NCI-H748 treated with DMSO at 0.1 percent for 48 hours (cell line): ENCODE measurements at regions not wholly inside any gene's neighbourhood (a gene's known extent, or its start where the extent isn't known, plus 50 kb on each side); places are given as distances from the start of the nearest gene placed in this dataset.
"Not testable (repeated sequence)": the region's sequence is repeated elsewhere in the genome, so short reads cannot be mapped to it uniquely, and the experiment has no call there.

ENCODE experiments used
- DNase-seq: peaks from one replicate; lab custom pipeline; 2025; lab: John Stamatoyannopoulos, UW

DNA sequence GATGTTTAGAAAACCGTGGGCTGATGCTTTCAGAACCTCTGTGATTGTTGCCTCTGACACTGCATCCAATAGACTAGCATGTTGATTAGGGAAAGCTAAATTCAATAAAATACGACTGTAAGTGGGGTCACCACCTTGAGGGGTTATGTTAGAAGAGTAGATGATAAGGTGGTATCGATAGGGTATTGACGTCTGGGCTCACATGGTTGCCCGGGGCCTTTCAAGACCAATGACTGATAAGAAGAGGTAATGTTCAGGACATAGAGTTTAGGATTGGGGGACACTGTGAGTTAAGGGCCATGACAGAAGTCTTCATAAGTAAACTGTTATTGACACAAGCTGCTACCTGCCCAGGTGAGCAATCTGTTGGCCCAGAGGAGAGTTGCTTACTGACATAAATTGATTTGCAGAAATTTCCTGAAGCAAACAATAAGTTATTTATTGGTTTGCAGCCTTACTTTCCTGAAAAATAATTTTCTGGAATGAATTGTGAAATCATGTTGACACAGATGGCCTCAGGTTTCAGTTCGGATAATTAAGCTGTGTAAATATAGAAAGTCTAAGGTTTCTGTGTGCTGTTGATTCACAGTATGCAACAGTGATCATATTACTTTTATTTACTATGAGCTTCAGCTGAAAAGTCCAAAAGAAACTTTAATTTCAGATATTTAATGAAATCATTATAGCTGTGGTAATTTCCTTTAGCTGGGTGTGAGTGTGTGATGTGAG lies 289.9 kb upstream of the PRSS16 start:
- peak; percentile 65 for DNase-seq

DNA sequence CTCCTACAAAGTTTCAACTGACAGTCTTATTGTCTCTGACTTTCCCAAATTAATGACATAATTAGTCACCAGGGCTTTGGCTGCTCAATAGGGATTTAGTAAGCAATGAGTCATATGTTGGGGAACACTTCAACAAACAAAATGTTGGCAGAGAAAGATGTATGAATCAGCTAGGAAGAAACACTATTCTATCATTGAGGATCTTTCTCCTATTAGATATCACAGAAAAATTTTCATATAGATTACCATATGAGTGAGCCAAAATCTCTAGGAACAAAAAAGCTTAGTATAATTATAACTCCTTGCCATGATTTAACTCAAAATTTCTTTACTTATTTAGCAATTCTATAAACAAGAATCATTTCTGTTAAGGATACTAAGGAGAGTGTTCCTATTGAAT lies 286.3 kb upstream of the PRSS16 start:
- DNase-seq: not testable (repeated sequence)

DNA sequence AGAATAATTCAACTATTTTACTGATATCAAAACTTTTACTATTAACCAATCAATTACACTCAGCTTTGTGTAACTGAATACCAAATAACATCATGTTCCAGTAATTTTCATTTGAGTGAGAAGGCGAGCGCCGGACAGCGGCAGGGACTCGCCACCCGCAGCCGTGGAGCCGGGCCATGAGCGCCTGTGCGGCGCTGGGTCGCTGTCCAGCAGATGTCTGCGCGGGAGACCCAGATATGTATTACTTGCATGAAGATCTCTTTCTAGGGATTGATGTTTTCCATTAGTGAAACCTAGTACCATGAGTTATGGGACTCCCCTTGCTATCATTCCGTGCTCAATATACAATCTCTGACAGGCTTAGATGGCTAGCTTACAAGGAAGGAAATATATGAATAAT lies 245.1 kb upstream of the PRSS16 start:
- DNase-seq: no peak

DNA sequence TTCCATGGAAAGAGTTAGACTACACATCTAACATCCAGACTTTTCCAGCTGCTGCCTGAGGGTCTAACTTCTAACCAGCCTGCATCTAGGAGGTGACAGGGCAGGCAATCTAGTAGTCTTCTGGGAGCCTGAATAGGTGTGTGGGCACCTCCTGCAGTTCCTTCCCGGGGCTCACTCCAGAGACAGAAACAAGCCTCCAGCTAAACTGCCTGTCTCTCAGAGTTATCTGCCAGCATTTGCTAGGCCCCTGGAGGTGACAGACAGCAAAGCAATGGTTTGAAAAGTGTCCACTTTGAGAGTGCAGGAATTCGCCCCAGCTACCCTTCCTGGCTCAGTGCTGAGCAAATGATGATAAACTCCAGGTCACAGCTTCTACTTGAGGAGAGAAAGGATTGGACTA lies 240.5 kb upstream of the PRSS16 start:
- DNase-seq: no peak

DNA sequence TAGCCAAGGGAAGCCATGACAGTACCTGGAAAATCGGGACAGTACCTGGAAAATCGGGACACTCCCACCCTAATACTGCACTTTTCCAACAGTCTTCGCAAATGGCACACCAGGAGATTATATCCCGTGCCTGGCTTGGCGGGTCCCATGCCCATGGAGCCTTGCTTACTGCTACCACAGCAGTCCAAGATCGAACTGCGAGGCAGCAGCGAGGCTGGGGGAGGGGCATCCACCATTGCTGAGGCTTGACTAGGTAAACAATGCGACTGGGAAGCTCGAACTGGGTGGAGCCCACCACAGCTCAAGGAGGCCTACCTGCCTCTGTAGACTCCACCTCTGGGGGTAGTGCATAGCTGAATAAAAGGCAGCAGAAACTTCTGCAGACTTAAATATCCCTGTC lies 238.9 kb upstream of the PRSS16 start:
- not testable (repeated sequence) for DNase-seq

DNA sequence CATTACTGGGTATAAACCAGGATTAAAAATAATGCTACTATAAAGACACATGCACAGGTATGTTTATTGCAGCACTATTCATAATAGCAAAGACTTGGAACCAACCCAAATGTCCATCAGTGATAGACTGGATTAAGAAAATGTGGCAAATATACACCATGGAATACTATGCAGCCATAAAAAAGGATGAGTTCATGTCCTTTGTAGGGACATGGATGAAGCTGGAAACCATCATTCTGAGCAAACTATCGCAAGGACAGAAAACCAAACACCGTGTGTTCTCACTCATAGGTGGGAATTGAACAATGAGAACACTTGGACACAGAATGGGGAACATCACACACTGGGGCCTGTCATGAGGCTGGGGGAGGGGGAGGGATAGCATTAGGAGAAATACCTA lies 233.4 kb upstream of the PRSS16 start:
- not testable (repeated sequence) for DNase-seq

DNA sequence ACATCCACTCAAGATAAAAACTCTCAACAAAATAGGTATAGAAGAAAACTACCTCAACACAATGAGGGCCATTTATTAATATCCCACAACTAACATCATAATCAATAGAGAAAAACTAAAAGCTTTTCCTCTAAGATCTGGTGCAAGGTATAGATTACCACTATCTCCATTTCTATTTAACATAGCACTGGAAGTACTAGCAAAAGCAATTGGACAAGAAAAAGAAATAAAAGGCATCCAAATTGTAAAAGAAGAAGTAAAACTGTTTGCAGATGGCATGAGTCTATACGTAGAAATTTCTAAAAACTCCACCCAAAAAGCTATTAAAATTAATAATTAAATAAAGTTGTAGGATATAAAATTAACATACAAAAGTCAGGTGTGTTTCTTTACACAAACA lies 230.8 kb upstream of the PRSS16 start:
- DNase-seq: no peak

DNA sequence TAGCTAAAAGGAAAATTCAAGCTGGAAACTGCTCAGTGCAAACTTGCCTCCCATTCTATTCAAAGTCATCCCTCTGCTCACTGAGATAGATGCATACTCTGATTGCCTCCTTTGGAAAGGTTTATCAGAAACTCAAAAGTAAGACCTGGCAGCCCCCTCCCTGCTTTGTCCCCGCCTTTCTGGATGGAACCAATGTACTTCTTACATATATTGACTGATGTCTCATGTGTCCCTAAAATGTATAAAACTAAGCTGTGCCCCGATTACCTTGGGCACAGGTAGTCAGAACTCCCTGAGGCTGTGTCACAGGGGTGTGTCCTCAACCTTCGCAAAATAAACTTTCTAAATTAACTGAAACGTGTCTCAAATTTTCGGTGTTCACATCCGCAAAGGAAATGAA lies 229.1 kb upstream of the PRSS16 start:
- peak; percentile 62 for DNase-seq

DNA sequence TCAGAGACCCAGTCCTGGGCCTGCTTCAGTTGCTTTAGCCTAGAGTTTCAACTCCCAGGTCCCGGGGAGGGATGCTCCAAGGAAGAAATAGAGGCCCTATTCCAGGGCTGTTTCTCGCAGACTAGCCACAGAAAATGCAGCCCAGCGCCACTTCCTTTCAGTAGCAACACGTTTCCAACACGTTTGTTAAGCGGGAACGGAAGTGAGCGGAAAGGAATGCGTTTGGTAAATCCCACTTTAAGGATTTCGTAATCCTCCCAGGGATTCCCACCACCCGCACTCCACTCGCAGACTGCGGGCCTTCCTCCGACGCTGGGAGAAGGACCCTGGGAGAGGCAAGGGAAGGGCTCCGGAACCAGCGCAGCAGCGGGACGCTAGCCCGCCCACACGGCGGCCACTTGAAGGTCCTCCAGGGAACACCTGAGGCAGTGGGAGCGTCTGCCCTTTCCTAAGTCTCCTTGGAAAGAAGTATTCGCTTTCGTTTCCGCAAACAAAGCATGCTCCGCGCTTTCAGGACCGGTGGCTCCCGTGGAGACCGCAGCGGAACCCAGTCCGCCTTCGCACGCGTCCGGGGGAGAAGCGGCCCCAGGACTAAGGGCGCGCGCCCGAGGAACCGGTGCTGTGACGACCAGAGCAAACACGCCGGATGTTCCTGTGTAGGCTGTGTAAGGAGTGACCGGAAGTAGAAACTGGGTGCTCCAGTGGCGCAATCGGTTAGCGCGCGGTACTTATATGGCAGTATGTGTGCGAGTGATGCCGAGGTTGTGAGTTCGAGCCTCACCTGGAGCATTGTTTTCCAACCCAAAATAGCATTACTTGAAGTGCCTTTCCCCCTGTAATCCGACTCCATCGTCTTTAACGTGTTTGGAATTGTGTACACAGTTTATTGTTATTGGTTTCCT lies 227.6 kb upstream of the PRSS16 start:
- peak; percentile 94 for DNase-seq

DNA sequence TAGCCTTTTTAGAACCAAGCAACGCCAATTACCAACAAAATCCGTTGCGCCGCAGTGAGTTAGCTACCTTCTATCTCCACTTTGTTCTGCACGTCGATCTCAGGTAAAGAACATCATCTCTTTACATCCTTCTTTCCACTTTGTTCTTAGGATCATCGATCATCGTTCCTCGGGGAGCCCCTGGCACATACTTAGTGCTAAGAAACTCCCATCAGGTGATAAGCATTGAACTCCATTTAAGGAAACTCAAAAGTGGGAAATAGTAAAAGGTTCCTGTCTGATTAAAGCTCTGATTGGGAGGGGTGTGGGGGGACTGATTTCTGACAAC lies 227.0 kb upstream of the PRSS16 start:
- DNase-seq: no peak

DNA sequence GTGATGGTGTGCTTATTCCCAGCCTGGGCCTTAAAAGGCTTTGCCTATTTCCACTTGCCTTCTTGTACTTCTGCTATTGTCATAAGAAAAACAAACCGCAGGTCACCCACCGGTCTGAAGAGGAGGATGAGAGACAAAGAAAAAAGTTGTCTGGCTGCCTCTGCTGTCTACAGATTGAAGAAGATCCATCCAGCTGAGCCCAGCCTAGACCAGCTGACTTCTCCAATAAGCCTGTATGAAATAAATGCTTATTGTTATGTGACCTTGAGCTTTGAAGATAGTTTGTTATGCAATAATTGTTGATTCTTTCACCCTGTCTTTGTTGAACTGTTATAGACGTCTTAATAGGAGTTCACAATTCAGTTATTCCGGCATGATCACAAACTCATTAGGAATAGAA lies 223.8 kb upstream of the PRSS16 start:
- DNase-seq: no peak

DNA sequence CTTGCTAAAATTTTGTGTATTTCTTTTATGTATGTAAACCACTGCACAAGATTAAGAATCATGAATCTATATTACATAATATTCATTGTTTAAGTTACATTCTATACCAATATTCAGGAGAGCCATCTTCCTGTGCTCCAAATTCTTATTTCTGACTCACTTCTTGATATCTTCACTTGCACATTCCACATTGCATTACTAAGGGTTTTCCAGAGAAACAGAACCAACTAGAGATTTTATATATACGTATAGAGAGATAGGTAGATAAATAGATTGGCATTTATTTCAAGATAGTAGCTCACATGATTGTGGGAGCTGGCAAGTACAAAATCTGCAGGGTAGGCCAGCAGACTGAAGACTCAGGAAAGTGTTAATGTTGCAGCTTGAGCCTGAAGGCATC lies 222.2 kb upstream of the PRSS16 start:
- no peak for DNase-seq

DNA sequence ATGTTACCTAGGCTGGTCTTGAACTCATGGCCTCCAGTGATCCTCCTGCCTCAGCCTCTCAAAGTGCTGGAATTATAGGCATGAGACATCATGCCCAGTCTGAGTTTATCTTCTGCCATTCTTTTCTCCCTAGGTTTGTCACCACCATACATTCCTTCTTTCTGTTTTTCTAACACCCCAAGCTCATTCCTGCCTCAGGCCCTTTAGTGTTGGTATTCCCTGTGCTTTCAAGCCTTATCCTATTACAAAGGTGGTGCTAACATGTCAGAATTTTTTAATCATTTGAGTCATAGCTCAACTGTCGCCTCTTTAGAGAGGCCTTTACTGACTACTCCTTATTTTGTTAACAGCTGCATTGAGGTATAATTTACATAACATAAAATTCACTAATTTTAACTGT lies 221.1 kb upstream of the PRSS16 start:
- no peak for DNase-seq

DNA sequence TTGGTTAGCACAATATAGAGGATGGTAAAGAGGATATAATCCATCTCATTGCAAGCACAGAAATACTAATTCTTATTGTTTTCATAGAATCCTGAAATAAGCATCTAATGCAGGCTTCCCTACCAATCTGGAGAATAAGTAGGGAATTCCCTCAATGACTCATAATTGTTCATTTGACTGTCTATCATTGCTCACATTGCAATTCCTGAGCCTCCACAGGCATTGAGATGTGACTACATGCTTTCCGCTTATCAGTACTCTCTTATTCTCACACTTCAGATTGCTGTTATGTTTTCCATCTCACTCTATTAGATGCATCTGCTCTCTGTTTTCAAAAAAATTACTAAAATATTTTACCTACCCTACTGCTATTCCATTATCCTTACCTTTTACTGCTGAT lies 216.2 kb upstream of the PRSS16 start:
- DNase-seq: no peak

DNA sequence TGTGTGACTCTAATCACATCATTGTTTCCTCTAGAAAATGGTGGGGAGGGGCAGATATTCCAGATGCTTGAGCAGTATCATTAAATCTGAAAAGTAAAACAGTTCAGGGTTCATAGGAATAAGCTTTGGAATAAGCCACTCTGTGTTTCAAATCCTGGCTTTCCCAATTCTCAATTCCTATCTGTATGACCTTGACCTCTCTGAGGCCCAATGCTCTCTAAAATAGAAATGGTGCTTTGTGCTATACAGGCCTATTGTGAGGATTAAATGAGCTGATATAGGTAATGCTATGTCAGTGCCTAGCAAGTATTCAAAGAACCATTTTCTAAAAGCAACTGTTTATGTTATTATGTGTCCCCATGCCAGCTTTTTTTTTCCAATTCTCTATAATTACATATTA lies 209.0 kb upstream of the PRSS16 start:
- DNase-seq: no peak

DNA sequence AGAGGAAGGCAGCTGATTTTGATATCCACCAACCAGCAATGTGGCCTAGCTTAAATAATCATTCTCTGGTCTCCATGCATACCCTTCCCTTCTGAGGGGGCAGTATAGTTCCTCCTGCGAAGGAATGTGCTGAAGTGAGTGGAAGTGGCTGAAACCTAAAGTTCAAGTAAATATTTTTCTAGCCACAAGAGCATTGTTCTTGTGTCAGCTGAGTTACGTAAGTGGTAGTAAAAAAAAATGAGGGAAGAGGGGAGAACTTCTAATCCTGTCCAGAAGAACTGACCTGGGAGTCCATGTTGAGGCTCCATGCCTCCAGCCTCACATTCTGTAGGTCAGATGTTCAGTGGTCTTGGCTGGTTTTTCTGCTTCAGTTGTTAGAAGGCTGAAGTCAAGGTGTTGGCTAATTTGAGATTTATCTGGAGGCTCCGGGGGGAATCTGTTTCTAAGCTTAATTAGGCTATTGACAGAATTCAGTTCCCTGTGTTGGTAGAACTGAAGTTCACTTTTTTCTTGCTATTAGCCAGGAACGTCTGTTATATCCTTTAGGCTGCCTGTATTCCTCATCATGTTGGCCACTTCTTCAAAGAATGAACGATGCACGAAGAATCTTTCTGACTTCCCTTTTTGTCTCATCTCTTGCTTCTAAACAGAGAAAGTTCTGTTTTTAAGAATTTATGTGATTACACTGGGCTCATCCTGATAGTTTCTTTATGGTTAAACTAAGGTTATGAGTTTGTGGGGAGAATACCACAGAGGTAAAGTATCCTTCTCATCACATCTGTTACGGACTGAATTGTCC lies 207.1 kb upstream of the PRSS16 start:
- DNase-seq: no peak

DNA sequence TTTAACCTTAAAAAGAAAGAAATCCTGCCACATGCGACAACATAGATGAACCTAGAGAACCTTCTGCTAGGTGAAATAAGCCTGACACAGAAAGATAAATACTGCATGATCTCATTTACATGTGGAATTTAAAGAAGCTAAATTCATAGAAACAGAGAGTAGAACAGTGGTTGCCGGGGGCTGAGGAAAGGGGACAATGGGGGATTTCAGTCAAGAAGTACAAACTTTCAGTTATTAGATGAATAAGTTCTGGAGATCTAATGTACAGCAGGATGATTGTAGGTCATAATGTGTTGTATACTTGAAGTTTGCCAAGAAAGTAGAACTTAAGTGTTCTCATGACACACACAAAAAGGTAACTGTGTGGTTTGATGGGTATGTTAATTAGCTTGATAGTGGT lies 204.3 kb upstream of the PRSS16 start:
- DNase-seq: no peak

DNA sequence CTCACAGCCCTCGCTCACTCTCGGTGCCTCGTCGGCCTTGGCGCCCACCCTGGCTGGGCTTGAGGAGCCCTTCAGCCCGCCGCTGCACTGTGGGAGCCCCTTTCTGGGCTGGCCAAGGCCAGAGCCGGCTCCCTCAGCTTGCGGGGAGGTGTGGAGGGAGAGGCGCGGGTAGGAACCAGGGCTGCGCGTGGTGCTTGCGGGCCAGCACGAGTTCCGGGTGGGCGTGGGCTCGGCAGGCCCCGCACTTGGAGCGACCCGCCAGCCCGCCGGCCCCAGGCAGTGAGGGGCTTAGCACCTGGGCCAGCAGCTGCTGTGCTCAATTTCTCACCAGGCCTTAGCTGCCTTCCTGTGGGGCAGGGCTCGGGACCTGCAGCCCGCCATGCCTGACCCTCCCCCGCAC lies 202.4 kb upstream of the PRSS16 start:
- not testable (repeated sequence) for DNase-seq

DNA sequence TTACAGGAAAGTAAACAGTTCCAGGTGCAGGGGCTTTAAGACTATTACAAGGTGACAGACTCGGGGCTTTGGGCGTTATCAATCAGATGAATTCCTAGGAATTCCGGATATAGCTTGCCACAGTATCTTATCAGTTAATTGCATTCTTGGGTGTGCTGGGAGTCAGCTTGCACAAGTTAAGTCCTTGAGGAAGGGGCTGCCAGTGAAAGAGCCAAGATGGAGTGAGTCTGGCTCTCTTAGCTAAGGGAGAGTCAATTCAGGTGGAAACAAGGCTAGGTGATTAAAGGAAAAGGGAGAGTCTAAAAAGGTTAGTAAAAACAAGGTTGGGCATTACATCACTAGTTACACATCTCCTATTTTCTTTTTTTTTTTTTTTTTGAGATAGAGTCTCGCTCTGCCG lies 199.8 kb upstream of the PRSS16 start:
- not testable (repeated sequence) for DNase-seq

DNA sequence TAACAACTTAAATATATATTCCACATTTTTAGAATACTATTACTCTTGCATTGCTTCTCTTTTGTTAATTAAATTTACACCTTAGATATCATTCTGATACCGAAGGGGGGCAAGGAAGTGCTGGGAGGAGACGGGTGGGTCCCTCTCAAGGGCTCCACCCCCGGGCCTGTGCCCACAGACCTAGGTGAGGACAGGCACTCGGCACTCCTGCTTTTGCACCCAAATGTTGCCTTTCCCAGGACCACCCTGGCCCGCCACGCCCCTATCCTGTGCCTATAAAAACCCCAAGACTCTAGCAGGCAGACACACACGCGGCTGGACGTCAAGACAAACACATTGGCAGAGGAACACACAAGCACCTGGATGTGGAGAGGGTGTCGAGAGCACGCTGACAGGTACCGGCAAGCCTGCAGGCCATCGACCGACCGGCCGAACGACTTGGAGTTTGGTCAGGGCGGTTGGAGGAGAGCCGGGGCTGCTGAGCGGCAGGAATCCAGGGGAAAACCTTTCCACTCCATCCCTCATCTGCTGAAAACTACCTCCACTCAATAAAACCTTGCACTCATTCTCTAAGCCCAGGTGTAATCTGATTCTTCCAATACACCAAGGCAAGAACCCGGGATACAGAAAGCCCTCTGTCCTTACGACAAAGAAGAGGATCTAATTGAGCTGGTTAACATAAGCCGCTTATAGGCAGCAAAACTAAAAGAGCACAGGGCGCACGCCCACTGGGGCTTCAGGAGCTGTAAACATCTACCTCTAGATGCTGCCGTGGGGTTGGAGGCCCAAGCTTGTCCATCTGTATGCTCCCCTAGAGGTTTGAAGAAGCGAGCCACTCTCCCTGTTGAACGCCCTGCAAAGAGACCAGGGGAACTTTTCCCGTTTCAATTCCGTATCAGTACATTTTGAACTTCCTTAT lies 197.4 kb upstream of the PRSS16 start:
- DNase-seq: peak; percentile 89

DNA sequence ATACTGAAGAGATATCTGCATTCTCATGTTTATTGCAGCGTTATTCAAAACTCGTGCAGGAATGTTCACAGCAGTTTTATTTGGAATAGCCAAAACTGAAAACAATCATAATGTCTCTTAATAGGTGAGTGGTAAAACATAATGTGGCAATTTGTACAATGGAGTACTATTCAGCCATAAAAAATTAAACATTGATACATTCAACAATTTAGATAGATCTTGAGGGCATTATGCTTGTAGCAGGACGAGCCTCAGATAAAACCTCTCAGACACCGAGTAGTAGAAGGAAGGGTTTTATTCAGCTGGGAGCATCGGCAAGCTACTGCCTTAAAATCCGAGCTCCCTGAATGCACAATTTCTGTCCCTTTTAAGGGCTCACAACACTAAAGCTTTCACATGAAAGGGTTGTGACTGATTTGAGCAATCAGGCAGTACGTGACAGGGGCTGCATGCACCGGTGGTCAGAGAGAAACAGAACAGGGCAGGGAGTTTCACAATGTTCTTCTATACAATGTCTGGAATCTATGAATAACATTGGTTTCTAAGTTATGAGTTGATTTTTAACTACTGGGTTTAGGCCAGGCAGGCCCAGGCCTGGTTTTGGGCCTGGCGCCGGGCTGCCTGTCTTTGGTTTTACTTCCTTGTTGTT lies 195.3 kb upstream of the PRSS16 start:
- DNase-seq: not testable (repeated sequence)
